ENCODE measurements at regions not wholly inside any gene's neighbourhood (a gene's known extent, or its start where the extent isn't known, plus 50 kb on each side); places are given as distances from the start of the nearest gene placed in this dataset.
A peak's percentile ranks its signal among the peaks of the same experiment; 100 is the strongest.

GRCh38 chr9:84493284-84493947 lies 152.9 kb upstream of the SLC28A3 start:
- no peak overlapping the region for H2BK15ac ChIP-seq (ENCODE audit: low read length)
- H2BK12ac ChIP-seq (ENCODE audit: low read depth, low read length): no peak overlapping the region
- no peak overlapping the region for H3K56ac ChIP-seq (replicated peaks; ENCODE audit: insufficient read length, low read depth, low read length)
- no peak for FAIRE-seq
- no peak overlapping the region for H3K18ac ChIP-seq (ENCODE audit: extremely low read depth, low read length)
- no peaks in the 10 kb centered on the region for H3K36me3 ChIP-seq (ENCODE audit: control insufficient read depth in 2 of 4, insufficient read depth in 4 of 4, low read length in 3 of 4)
- ChIA-PET CTCF (ENCODE audit: partially characterized antibody) (interaction anchor here (1.0 to 1.9 kb wide), 5 partner anchors 73 to 473 kb away, joined by 3 to 6 read pairs (median 3); no protein-coding TSS in a partner anchor), POLR2A (ENCODE audit: partially characterized antibody) (no interaction called here)
- no peak overlapping the region; a peak in 1 of 7 replicates for H3K9ac ChIP-seq (replicated peaks in 1 of 4; ENCODE audit: extremely low read depth in 1 of 4, low read depth in 3 of 4, low read length in 3 of 4)
- H3K4ac ChIP-seq (replicated peaks; ENCODE audit: insufficient read length, low read depth, low read length): no peak overlapping the region
- H3K27ac ChIP-seq (ENCODE audit: low read depth, low read length): no peak overlapping the region
- H3K79me2 ChIP-seq (ENCODE audit: control insufficient read depth in 1 of 2, insufficient read depth in 2 of 2, low read length in 2 of 2): no peaks in the 10 kb centered on the region
- no peak overlapping the region for H3K14ac ChIP-seq (ENCODE audit: insufficient read length)
- no peaks in the 10 kb centered on the region for H3K9me3 ChIP-seq (ENCODE audit: insufficient read depth in 2 of 2, low read depth in 1 of 2, low read length in 1 of 2)
- H2BK5ac ChIP-seq (ENCODE audit: low read depth, low read length): no peak overlapping the region
- DNase-seq (ENCODE audit: low read depth in 1 of 2, low spot score in 2 of 2): peak in 1 of 2 experiments; percentile 46
- H3K4me3 ChIP-seq (ENCODE audit: extremely low read depth in 1 of 4, insufficient read depth in 2 of 4, low read depth in 3 of 4, low read length in 4 of 4): no peak overlapping the region
- H3K4me2 ChIP-seq (ENCODE audit: insufficient read depth in 1 of 2, low read depth in 2 of 2, low read length in 2 of 2): no peak overlapping the region
- no peak overlapping the region for H2AK5ac ChIP-seq (ENCODE audit: low read depth, low read length)
- no peak overlapping the region for H2BK20ac ChIP-seq (ENCODE audit: low read length)
- H3K23me2 ChIP-seq (ENCODE audit: low read depth, low read length): no peaks in the 10 kb centered on the region
- no peak overlapping the region for H3K23ac ChIP-seq (ENCODE audit: insufficient read length)
- no peaks in the 10 kb centered on the region for H3K79me1 ChIP-seq (ENCODE audit: low read depth, low read length)
- H4K8ac ChIP-seq (ENCODE audit: extremely low read depth, insufficient read depth, low read length): no peak overlapping the region
- H2AFZ ChIP-seq (ENCODE audit: low read length): no peak overlapping the region
- no peak overlapping the region for H4K91ac ChIP-seq (replicated peaks; ENCODE audit: insufficient read length, low read length)
- H3K27me3 ChIP-seq (replicated peaks in 1 of 4; ENCODE audit: control insufficient read depth in 3 of 4, extremely low read depth in 1 of 4, insufficient read depth in 3 of 4, low read length in 3 of 4): no peaks in the 10 kb centered on the region; a peak in 1 of 7 replicates
- 78% methylated on average over 6 of the region's 6 CpGs; no CpG with 5 or more reads in 1 of the 2 experiments for WGBS, 2 experiments (ENCODE audit: extremely low coverage in 1 of 2, insufficient coverage in 1 of 2, insufficient read length in 1 of 2, insufficient replicate concordance in 2 of 2, low coverage in 1 of 2, low lambda C conversion rate in 2 of 2, missing lambda C conversion rate in 1 of 2)
- H4K20me1 ChIP-seq (replicated peaks in 1 of 2; ENCODE audit: control insufficient read depth in 1 of 2, insufficient read depth in 2 of 2, low read length in 2 of 2): no peaks in the 10 kb centered on the region
- H4K5ac ChIP-seq (ENCODE audit: insufficient read length, low read depth, low read length): no peak overlapping the region
- peaks cover 0 to 4% (median 0%) of the 10 kb centered on the region in 4 experiments; a peak in 2 of 7 replicates for H3K4me1 ChIP-seq (replicated peaks in 1 of 4; ENCODE audit: control insufficient read depth in 3 of 4, insufficient read depth in 4 of 4, low read length in 3 of 4)
- no peak overlapping the region for H2BK120ac ChIP-seq (replicated peaks; ENCODE audit: low read depth, low read length)
- no peak for TF ChIP-seq CREB1 (IDR thresholded peaks at IDR 0.05)
- TF ChIP-seq E2F6 (IDR thresholded peaks at IDR 0.05): no peak
- TF ChIP-seq SUZ12 (IDR thresholded peaks at IDR 0.05; ENCODE audit: low read length): no peak
- no peak for TF ChIP-seq POLR2AphosphoS5 (IDR thresholded peaks at IDR 0.05; ENCODE audit: low read depth, low read length)
- no peak for TF ChIP-seq JUND (IDR thresholded peaks at IDR 0.05; ENCODE audit: low read length)
- TF ChIP-seq HDAC2 (IDR thresholded peaks at IDR 0.05; ENCODE audit: borderline replicate concordance in 1 of 2, low read depth in 2 of 2, low read length in 2 of 2): no peak
- TF ChIP-seq SIRT6 (IDR thresholded peaks at IDR 0.05; ENCODE audit: low read length): no peak
- no peak for TF ChIP-seq CBX8 (IDR thresholded peaks at IDR 0.05; ENCODE audit: borderline replicate concordance, low read depth, low read length)
- 0 out of 2 replicates have a peak, but pooled peaks have one; percentile 18 for TF ChIP-seq TCF12 (IDR thresholded peaks at IDR 0.05; ENCODE audit: low read depth, low read length)
- no peak for TF ChIP-seq MAX (IDR thresholded peaks at IDR 0.05)
- no peak for TF ChIP-seq BACH1 (IDR thresholded peaks at IDR 0.05; ENCODE audit: low read length)
- no peak for TF ChIP-seq BRCA1 (IDR thresholded peaks at IDR 0.05; ENCODE audit: low read depth, low read length)
- no peak for TF ChIP-seq KDM1A (IDR thresholded peaks at IDR 0.05; ENCODE audit: borderline replicate concordance, low read length)

Data from H1 (cell line).